Skeletal muscle satellite cell (primary cell): ENCODE measurements at regions not wholly inside any gene's neighbourhood (a gene's known extent, or its start where the extent isn't known, plus 50 kb on each side); places are given as distances from the start of the nearest gene placed in this dataset.

ENCODE experiments used
- H3K27me3 ChIP-seq: 2 replicates; pipeline ENCODE4 v1.7.0; 2013; ENCODE audit warnings: low read length; ENCODE audit not compliant: control insufficient read depth, insufficient read depth
- H3K36me3 ChIP-seq: 2 replicates; pipeline ENCODE4 v1.7.0; 2013; ENCODE audit warnings: mild to moderate bottlenecking, control low read depth, low read length; ENCODE audit not compliant: insufficient read depth
- H3K4me1 ChIP-seq: 2 replicates; pipeline ENCODE4 v1.7.0; 2013; ENCODE audit warnings: low read length; ENCODE audit not compliant: control insufficient read depth, insufficient read depth
- H3K4me2 ChIP-seq: 2 replicates; pipeline ENCODE4 v1.7.0; 2013; ENCODE audit warnings: mild to moderate bottlenecking, low read length
- H3K4me3 ChIP-seq: 2 replicates; pipeline ENCODE4 v1.7.0; 2013; ENCODE audit warnings: low read length
- H3K9ac ChIP-seq: 2 replicates; pipeline ENCODE4 v1.7.0; 2013; ENCODE audit warnings: mild to moderate bottlenecking, low read depth, low read length, moderate library complexity
- H3K9me3 ChIP-seq: replicated peaks from 2 replicates; pipeline ENCODE4 v1.7.0; 2013; ENCODE audit warnings: mild to moderate bottlenecking, control low read depth, low read length

GRCh38 chr7:22555476-22555875 lies 55.5 kb upstream of the STEAP1B start:
- no peak overlapping the region for H3K4me2 ChIP-seq
- H3K4me3 ChIP-seq: no peak overlapping the region
- H3K27me3 ChIP-seq: peaks cover 42% of the 10 kb centered on the region
- no peak overlapping the region for H3K9ac ChIP-seq
- no peaks in the 10 kb centered on the region for H3K36me3 ChIP-seq
- H3K9me3 ChIP-seq: no peaks in the 10 kb centered on the region
- H3K4me1 ChIP-seq: peaks cover 5% of the 10 kb centered on the region

- Histone ChIP-seq H3K4me2 (no peak overlapping the region), H3K9me3 (no peaks in the 10 kb centered on the region), H3K36me3 (no peaks in the 10 kb centered on the region), H3K4me3 (no peak overlapping the region), H3K9ac (no peak overlapping the region), H3K4me1 (no peaks in the 10 kb centered on the region), H3K27me3 (peaks cover 55% of the 10 kb centered on the region)
Observed at GRCh38 chr7:22554184-22554583, 54.2 kb upstream of the STEAP1B start.

GRCh38 chr7:22551768-22552513 lies 52.0 kb upstream of the STEAP1B start:
- Histone ChIP-seq H3K4me1 (no peaks in the 10 kb centered on the region), H3K4me2 (no peak overlapping the region), H3K36me3 (no peaks in the 10 kb centered on the region), H3K9me3 (no peaks in the 10 kb centered on the region), H3K27me3 (peaks cover 64% of the 10 kb centered on the region), H3K4me3 (no peak overlapping the region), H3K9ac (no peak overlapping the region)

- H3K4me2 ChIP-seq: peak overlapping the region; percentile 91
- no peak overlapping the region for H3K4me3 ChIP-seq
Observed at GRCh38 chr7:22550514-22551030, 50.6 kb upstream of the STEAP1B start.

GRCh38 chr7:22549667-22550513 lies 49.9 kb upstream of the STEAP1B start:
- Histone ChIP-seq H3K9ac (peak overlapping the region; percentile 35), H3K4me3 (peak overlapping the region; percentile 69), H3K4me1 (no peaks in the 10 kb centered on the region), H3K4me2 (peak overlapping the region; percentile 91), H3K36me3 (no peaks in the 10 kb centered on the region), H3K9me3 (no peaks in the 10 kb centered on the region), H3K27me3 (peaks cover 78% of the 10 kb centered on the region)

More at GRCh38 chr7:22550514-22551030, 50.6 kb upstream of the STEAP1B start:
- Histone ChIP-seq H3K36me3 (no peaks in the 10 kb centered on the region), H3K9ac (no peak overlapping the region), H3K4me1 (no peaks in the 10 kb centered on the region), H3K27me3 (peaks cover 77% of the 10 kb centered on the region), H3K9me3 (no peaks in the 10 kb centered on the region)
